Neural cell (in vitro differentiated cells): ENCODE measurements at regions not wholly inside any gene's neighbourhood (a gene's known extent, or its start where the extent isn't known, plus 50 kb on each side); places are given as distances from the start of the nearest gene placed in this dataset.

Source experiments
- CTCF ChIP-seq: fragments of 450-650 bp; IDR thresholded peaks from 2 replicates; pipeline ENCODE4 v1.5.1; 2014; ENCODE audit warnings: antibody characterized with exemption, mild to moderate bottlenecking, moderate library complexity; ENCODE audit not compliant: poor library complexity, severe bottlenecking
- EP300 ChIP-seq: fragments of 450-650 bp; conservative IDR thresholded peaks from 2 replicates; pipeline ENCODE4 v1.6.1; 2014; ENCODE audit warnings: antibody characterized with exemption, mild to moderate bottlenecking, moderate library complexity; ENCODE audit not compliant: poor library complexity, severe bottlenecking
- EZH2 ChIP-seq: fragments of 200-600, 300-800 bp; shearing (Covaris generic), sonication (generic); IDR thresholded peaks from 2 replicates; pipeline ENCODE4 v1.6.1; 2014; ENCODE audit warnings: antibody characterized with exemption, low read length, borderline replicate concordance, mild to moderate bottlenecking; ENCODE audit not compliant: insufficient read depth, poor library complexity, severe bottlenecking
- MXI1 ChIP-seq: fragments of 450-650 bp; conservative IDR thresholded peaks from 2 replicates; pipeline ENCODE4 v1.6.1; 2014; ENCODE audit warnings: antibody characterized with exemption, mild to moderate bottlenecking; ENCODE audit not compliant: poor library complexity, severe bottlenecking
- POLR2AphosphoS5 ChIP-seq: IDR thresholded peaks from 2 replicates; pipeline ENCODE4 v1.6.1; 2012
- RAD21 ChIP-seq: fragments of 450-650 bp; conservative IDR thresholded peaks from 2 replicates; pipeline ENCODE4 v1.6.1; 2014; ENCODE audit warnings: antibody characterized with exemption, mild to moderate bottlenecking, moderate library complexity
- REST ChIP-seq: IDR thresholded peaks from 2 replicates; pipeline ENCODE4 v1.6.1; 2012; ENCODE audit warnings: borderline replicate concordance
- SMC3 ChIP-seq: fragments of 450-650 bp; conservative IDR thresholded peaks from 2 replicates; pipeline ENCODE4 v1.6.1; 2014; ENCODE audit warnings: antibody characterized with exemption, mild to moderate bottlenecking, moderate library complexity; ENCODE audit not compliant: poor library complexity
- TAF1 ChIP-seq: IDR thresholded peaks from 2 replicates; pipeline ENCODE4 v1.6.1; 2012; ENCODE audit warnings: low read depth

DNA sequence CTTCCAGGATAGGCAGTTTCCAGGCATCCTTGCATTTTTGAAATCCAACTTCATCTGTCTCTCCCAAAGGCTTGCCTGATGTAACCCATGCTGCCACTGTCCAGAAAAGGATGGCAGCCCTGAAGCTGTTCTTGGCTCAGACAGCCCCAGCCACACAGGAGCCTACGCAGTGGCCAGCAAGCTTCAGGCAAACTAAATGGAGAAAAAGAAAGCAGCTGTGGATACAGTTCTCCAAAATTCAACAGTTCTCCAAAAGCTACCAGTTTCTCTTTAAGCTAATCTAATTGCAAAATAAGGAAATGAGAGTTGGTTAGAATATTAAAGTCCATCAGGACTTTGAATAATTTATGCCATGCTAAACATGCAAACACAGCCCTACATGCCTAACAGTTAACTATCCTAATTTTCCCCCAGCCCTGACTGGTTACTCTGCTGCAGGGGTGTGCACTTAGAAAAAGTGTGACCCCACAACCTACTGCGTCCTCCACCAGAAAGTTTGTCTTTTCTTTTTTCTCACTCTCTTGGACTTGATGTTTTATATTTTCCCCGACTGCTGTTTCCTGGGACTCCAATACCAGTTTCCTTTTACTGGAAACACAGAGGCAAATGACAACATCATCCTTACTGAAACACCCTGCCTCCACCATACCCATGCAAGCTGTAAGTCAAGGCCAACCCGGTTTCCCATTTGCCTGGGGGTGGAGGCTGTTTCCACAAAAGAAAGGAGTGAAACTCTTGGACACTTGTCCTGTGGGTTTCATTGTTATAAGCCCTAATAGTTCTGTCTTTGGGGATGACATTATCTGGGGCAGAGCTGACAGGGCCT, 69.1 kb upstream of the OR5AN1 start:
- TF ChIP-seq CTCF, result no peak
- no peak for TF ChIP-seq EZH2
- no peak for TF ChIP-seq REST
- TF ChIP-seq POLR2AphosphoS5, result no peak
- TF ChIP-seq TAF1, result no peak
- TF ChIP-seq SMC3, result no peak
- TF ChIP-seq EP300, result no peak
- TF ChIP-seq RAD21, result no peak
- no peak for TF ChIP-seq MXI1
